Endodermal cell (in vitro differentiated cells): ENCODE measurements at regions not wholly inside any gene's neighbourhood (a gene's known extent, or its start where the extent isn't known, plus 50 kb on each side); places are given as distances from the start of the nearest gene placed in this dataset.

Experiments
- DNase-seq: peaks from one replicate; pipeline ENCODE4 v3.0.0-alpha.2; 2017
- H3K27ac ChIP-seq: 2 replicates; pipeline ENCODE4 v1.5.1; 2013; ENCODE audit warnings: mild to moderate bottlenecking, low read depth, low read length, moderate library complexity
- H3K27me3 ChIP-seq: 2 replicates; pipeline ENCODE4 v1.6.1; 2013; ENCODE audit warnings: mild to moderate bottlenecking, low read length, moderate library complexity; ENCODE audit not compliant: insufficient read depth, control insufficient read depth, poor library complexity, severe bottlenecking
- H3K36me3 ChIP-seq: 2 replicates; pipeline ENCODE4 v1.7.0; 2013; ENCODE audit warnings: mild to moderate bottlenecking, low read length, moderate library complexity; ENCODE audit not compliant: control insufficient read depth, insufficient read depth
- H3K4me1 ChIP-seq: one replicate; pipeline ENCODE4 v1.7.0; 2013; ENCODE audit warnings: low read length; ENCODE audit not compliant: control insufficient read depth, insufficient read depth
- H3K4me3 ChIP-seq: 2 replicates; pipeline ENCODE4 v1.5.1; 2013; ENCODE audit warnings: mild to moderate bottlenecking, low read length, moderate library complexity
- H3K9ac ChIP-seq: 2 replicates; pipeline ENCODE4 v1.6.1; 2013; ENCODE audit warnings: mild to moderate bottlenecking, low read length, moderate library complexity; ENCODE audit not compliant: poor library complexity, severe bottlenecking; ENCODE audit errors: extremely low read depth
- H3K9me3 ChIP-seq: 2 replicates; pipeline ENCODE4 v1.6.1; 2013; ENCODE audit warnings: mild to moderate bottlenecking, low read length, moderate library complexity; ENCODE audit not compliant: control insufficient read depth
- H3K27ac Mint-ChIP-seq: 2 replicates; pipeline ENCODE4 v1.8.0; 2020; ENCODE audit warnings: mixed read lengths
- H3K27me3 Mint-ChIP-seq: 2 replicates; pipeline ENCODE4 v1.8.0; 2021; ENCODE audit warnings: mild to moderate bottlenecking, mixed read lengths; ENCODE audit not compliant: insufficient read depth
- H3K36me3 Mint-ChIP-seq: 2 replicates; pipeline ENCODE4 v1.8.0; 2020; ENCODE audit warnings: low read depth, mixed read lengths
- H3K4me1 Mint-ChIP-seq: 2 replicates; pipeline ENCODE4 v1.8.0; 2020; ENCODE audit warnings: mixed read lengths
- H3K4me3 Mint-ChIP-seq: 2 replicates; pipeline ENCODE4 v1.8.0; 2020; ENCODE audit warnings: mild to moderate bottlenecking, moderate library complexity, mixed read lengths
- H3K9me3 Mint-ChIP-seq: 2 replicates; pipeline ENCODE4 v1.8.0; 2020; ENCODE audit warnings: mild to moderate bottlenecking, mixed read lengths
- WGBS, 2 experiments: methylation state at CpG; one replicate each; pipeline versions ENCODE4 v1.1.5 to v1.1.7; 2013; ENCODE audit warnings: missing lambda C conversion rate in 2 of 2, mixed read lengths in 1 of 2; ENCODE audit not compliant: insufficient coverage in 1 of 2, insufficient read length in 1 of 2; 5-methylcytosine and 5-hydroxymethylcytosine counted together
- TF ChIP-seq, protein P1 (sequence below): fragments of 200-600 bp; sonication (generic); conservative IDR thresholded peaks from 2 replicates; pipeline ENCODE4 v1.5.0; 2021; ENCODE audit warnings: antibody characterized with exemption, mild to moderate bottlenecking

- no peak overlapping the region for H3K4me3 Mint-ChIP-seq
- Histone ChIP-seq H3K27me3 (no peaks in the 10 kb centered on the region), H3K9me3 (no peaks in the 10 kb centered on the region), H3K4me1 (no peaks in the 10 kb centered on the region), H3K27ac (no peak overlapping the region), H3K9ac (no peak overlapping the region), H3K4me3 (no peak overlapping the region), H3K36me3 (no peaks in the 10 kb centered on the region)
- no peaks in the 10 kb centered on the region for H3K36me3 Mint-ChIP-seq
- no peaks in the 10 kb centered on the region for H3K27me3 Mint-ChIP-seq
- H3K9me3 Mint-ChIP-seq, result peaks cover 27% of the 10 kb centered on the region
- 90 to 100% methylated on average over 1 of the region's 1 CpG for WGBS, 2 experiments
- DNase-seq, result no peak
- TF ChIP-seq, protein P1, sequence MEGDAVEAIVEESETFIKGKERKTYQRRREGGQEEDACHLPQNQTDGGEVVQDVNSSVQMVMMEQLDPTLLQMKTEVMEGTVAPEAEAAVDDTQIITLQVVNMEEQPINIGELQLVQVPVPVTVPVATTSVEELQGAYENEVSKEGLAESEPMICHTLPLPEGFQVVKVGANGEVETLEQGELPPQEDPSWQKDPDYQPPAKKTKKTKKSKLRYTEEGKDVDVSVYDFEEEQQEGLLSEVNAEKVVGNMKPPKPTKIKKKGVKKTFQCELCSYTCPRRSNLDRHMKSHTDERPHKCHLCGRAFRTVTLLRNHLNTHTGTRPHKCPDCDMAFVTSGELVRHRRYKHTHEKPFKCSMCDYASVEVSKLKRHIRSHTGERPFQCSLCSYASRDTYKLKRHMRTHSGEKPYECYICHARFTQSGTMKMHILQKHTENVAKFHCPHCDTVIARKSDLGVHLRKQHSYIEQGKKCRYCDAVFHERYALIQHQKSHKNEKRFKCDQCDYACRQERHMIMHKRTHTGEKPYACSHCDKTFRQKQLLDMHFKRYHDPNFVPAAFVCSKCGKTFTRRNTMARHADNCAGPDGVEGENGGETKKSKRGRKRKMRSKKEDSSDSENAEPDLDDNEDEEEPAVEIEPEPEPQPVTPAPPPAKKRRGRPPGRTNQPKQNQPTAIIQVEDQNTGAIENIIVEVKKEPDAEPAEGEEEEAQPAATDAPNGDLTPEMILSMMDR, result no peak
- H3K27ac Mint-ChIP-seq, result no peak overlapping the region
- H3K4me1 Mint-ChIP-seq, result peaks cover 2% of the 10 kb centered on the region
These were observed 157.8 kb upstream of the SNX7 start for GRCh38 chr1:98503771-98504170.

- no peaks in the 10 kb centered on the region for H3K36me3 Mint-ChIP-seq
- peaks cover 2% of the 10 kb centered on the region for H3K4me1 Mint-ChIP-seq
These were observed 158.6 kb upstream of the SNX7 start for GRCh38 chr1:98502937-98503336.

DNA sequence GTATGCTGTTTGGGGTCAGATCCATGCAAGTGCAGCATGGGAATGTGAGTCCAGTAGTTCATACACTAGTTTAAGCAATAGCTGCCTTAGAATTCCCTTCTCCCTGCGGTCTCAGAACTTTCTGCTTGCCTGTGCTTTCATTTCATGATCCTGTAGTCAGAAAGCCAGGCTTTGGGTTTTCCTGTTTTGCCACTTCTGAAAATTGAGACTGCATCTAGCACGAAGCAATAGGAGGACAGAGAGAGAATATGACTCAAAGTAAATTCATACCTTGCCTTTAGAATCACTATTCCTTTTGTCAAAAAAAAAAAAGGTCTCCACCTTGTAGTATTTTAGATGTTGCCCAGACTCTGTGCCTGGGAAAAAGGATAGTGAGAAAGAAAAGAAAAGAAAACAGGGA, 161.2 kb upstream of the SNX7 start:
- Mint-ChIP-seq H3K27ac (no peak overlapping the region), H3K4me1 (peaks cover 2% of the 10 kb centered on the region)

More at GRCh38 chr1:98502937-98503336, 158.6 kb upstream of the SNX7 start:
- TF ChIP-seq, protein P1, result no peak
- DNase-seq, result no peak
- Mint-ChIP-seq H3K27ac (no peak overlapping the region), H3K9me3 (peaks cover 23% of the 10 kb centered on the region), H3K4me3 (no peak overlapping the region), H3K27me3 (no peaks in the 10 kb centered on the region)
- no peaks in the 10 kb centered on the region for H3K36me3 ChIP-seq
- H3K27me3 ChIP-seq, result no peaks in the 10 kb centered on the region
- no peak overlapping the region for H3K4me3 ChIP-seq
- H3K4me1 ChIP-seq, result no peaks in the 10 kb centered on the region
- no peak overlapping the region for H3K27ac ChIP-seq
- no peak overlapping the region for H3K9ac ChIP-seq
- H3K9me3 ChIP-seq, result no peaks in the 10 kb centered on the region

More for the DNA sequence above, 161.2 kb upstream of the SNX7 start:
- TF ChIP-seq, protein P1, result no peak
- no peaks in the 10 kb centered on the region for H3K36me3 Mint-ChIP-seq
- no peaks in the 10 kb centered on the region for H3K36me3 ChIP-seq
- H3K27me3 Mint-ChIP-seq, result no peaks in the 10 kb centered on the region
- H3K9me3 ChIP-seq, result no peaks in the 10 kb centered on the region
- no peak overlapping the region for H3K4me3 ChIP-seq
- H3K4me3 Mint-ChIP-seq, result no peak overlapping the region
- peaks cover 9% of the 10 kb centered on the region for H3K9me3 Mint-ChIP-seq
- H3K27me3 ChIP-seq, result no peaks in the 10 kb centered on the region
- H3K4me1 ChIP-seq, result no peaks in the 10 kb centered on the region
- H3K27ac ChIP-seq, result no peak overlapping the region
- DNase-seq, result no peak
- WGBS, 2 experiments, result 90 to 100% methylated on average over 1 to 2 of the region's 2 CpGs
- no peak overlapping the region for H3K9ac ChIP-seq
